Posterior vena cava (tissue), 2 donors: ENCODE measurements at regions not wholly inside any gene's neighbourhood (a gene's known extent, or its start where the extent isn't known, plus 50 kb on each side); places are given as distances from the start of the nearest gene placed in this dataset.
A peak's percentile ranks its signal among the peaks of the same experiment; 100 is the strongest.

Experiments used
- DNase-seq: peaks from one replicate; pipeline ENCODE4 v3.0.0-alpha.2; 2020; ENCODE audit warnings: low spot score
- intact Hi-C, 2 donors: fragments of 100-400 bp; cut with DNase I; formaldehyde crosslinking; loops; one replicate each; pipeline versions ENCODE4 v1.14.1 to v1.14.2; 2022 to 2023
- donor health status: DM: yes; HTN: yes; CAD: no.
- donor health status: DM: yes; HTN: yes; CAD: no.

DNA sequence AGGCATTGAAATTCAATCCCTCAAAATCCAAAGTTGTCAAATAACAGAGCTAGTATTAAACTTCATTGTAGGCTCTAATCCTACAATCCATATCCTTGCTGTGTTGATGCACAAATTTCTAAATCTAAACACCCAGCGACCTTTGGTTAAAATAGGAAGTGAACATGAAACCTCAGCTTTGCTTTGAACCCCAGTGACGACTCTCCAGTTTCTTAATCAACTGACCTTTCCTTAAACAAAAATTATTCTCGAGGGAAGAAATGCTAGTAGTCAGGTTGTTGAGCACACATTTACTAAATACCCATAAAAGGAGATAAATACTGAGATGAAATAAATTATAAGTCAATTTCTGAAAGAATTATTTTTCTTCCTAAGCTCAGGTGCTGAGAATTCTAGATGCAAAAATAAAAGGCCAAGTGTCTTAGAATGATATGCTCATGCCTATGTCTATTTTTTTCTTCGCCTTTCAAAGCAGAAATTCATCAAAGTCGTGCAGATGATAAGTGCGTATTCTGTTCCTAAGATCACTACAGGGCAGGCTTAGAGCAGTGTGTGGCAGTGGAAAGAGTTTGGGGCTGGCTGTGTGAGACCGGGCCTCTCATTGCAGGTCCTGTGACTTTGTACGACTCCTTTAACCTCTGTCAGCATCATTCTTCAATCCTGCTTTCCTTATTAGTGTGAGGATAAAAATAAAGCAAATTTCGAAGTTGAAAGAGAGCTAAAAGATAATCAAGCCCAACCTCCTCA is 208.7 kb downstream of the PRL start:
- no peak for DNase-seq
- intact Hi-C loops, result no loop called here

- intact Hi-C loops, result no loop called here
- no peak for DNase-seq
These were observed 205.3 kb downstream of the PRL start for GRCh38 chr6:22091424-22091948.

DNA sequence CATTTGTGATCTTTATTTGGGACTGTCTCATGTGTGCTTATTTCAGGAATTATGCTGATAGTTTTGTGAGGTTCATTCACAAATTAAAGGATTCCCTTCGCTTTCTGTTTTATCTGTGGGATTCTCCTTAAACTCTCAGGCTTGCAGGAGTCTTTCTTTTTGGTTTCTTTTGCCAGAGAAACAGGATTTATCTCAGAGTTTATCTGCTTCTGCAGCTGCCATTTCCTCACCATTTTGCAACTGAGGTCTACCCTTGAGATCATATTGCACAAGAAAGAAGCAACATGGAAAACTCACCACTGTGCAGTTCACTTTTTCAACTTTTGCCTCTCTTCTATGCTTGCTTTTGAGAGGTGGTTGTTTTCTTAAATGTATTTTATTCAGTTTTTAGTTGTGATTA is 201.0 kb downstream of the PRL start:
- DNase-seq, result no peak
- intact Hi-C loops, result no loop called here

DNA sequence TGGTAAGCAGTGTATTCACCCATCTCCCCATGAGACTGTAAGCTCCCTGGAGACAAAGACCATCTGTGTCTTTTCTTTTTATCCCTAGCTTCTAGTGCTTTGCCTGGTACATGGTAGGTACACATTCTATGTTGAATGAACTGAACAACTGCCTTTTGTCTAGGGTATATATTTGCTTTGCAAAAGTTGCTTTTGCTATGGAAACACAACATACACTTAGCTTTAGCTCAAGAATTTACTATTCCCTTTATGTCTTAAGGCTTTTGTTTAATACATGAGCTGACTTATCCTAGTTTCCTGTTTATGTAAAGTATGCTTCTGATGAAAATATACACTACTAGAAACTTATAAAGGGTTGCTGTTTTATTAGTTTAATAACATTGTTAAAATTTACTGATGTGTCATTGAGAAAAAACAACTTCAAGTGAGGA is 198.2 kb downstream of the PRL start:
- intact Hi-C loops, result no loop called here
- DNase-seq, result no peak

GRCh38 chr6:22099231-22099630 is 197.6 kb downstream of the PRL start:
- DNase-seq, result no peak
- intact Hi-C loops, result no loop called here

DNA sequence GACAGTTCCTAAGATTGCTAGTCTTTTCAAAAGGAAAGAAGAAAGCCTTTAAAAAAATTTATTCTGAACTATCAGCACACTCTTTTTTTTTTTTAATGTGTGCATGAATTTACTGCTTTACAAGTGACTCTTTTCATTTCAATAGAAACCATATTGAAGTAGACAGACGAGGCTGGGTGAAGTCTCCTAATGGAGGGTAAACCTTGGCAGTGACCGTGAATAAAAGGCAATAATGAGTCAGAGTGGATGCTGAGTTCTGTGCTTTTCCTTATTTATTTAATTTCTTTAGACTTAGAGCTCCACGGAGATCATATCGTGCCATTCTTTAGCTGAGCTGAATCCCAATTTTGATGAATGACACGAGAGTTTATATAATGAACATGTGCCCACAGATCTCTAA is 196.9 kb downstream of the PRL start:
- intact Hi-C loops, result no loop called here
- no peak for DNase-seq

DNA sequence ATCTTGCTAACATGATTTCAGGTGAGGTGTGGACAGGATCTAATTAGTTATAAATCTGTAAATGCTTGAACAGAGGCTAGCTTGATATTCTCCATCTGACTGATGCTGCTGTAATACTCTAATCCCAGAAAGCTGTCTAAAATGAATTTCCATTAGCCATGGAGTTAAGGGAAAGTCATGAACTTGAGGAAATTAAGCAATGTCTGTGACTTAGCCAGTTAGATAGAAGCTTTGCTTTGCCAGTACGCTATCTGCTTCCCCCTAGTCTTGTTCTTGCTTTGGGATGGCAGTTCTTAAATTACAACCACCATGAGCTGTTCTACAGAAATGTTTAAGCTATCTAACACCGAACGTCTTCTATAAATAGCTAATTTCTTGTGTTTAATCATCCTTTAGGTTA is 195.7 kb downstream of the PRL start:
- no peak for DNase-seq
- intact Hi-C loops, result no loop called here

DNA sequence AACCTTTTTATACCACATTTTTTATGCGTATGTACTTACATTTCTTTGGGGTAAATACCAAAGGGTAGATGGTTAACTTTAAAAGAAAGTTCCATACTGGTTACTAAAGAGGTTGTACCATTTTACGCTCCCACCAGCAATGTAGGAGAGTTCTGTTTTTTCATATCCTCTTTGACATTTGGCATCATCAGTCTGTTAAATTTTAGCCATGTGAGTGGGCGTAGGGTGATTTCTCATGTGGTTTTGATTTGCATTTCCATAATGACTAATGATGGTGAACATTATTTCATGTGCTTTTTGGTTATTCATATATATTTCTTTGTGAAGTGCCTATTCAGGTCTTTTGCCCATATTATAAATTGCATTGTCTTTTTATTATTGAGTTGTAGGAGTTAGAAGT is 194.2 kb downstream of the PRL start:
- no peak for DNase-seq
- intact Hi-C loops, result no loop called here

GRCh38 chr6:22106451-22106850 is 190.4 kb downstream of the PRL start:
- intact Hi-C loops, result no loop called here
- DNase-seq, result no peak

GRCh38 chr6:22106961-22107360 is 189.9 kb downstream of the PRL start:
- intact Hi-C loops, result no loop called here
- no peak for DNase-seq

- intact Hi-C loops, result no loop called here
- DNase-seq, result no peak
These were observed 188.6 kb downstream of the PRL start for GRCh38 chr6:22108199-22108598.

GRCh38 chr6:22110061-22110460 is 186.8 kb downstream of the PRL start:
- intact Hi-C loops, result no loop called here

DNA sequence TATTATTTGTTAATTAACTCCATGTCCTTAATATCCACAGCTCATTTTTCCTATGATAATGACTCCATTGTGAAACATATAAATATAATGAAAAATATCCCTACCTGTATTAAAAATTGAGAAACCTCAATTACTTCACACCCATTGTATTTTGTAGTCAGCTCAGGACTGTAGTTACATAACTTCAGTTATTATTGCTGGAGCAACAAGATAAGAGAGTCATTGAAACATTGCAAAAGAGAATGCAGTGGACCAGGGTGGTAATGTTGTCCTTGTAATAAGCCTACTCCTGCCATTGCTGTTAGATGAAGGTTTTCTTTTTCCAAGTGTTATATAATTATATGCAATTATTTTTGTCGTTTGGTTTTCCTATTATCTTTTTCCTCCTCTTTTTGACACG is 184.4 kb downstream of the PRL start:
- no peak for DNase-seq
- intact Hi-C loops, result no loop called here

More at GRCh38 chr6:22110061-22110460, 186.8 kb downstream of the PRL start:
- no peak for DNase-seq

- peak; percentile 77 for DNase-seq
- intact Hi-C loops, result no loop called here
These were observed 183.6 kb downstream of the PRL start for GRCh38 chr6:22113026-22113766.

DNA sequence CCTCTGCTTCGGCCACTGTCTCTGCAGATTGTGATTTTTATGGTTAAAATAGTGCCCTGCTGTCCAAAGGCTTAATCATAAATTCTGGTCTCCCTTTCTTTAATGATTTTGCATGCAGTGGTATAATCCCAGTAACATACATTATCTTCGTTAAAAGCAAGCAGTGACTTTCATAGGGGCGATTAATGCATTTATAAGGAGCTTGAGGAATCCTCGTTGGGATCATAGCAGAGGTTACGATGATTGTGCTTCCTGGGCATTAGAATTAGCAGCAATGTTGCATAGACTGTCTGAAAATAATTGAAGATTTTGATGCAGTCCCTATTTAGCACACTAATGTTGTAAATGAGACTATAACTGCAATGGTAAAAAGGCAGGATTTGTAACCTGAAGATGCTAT is 181.3 kb downstream of the PRL start:
- intact Hi-C loops, result no loop called here
- no peak for DNase-seq

- intact Hi-C loops, result no loop called here
- DNase-seq, result no peak
These were observed 179.2 kb downstream of the PRL start for GRCh38 chr6:22117631-22118030.

DNA sequence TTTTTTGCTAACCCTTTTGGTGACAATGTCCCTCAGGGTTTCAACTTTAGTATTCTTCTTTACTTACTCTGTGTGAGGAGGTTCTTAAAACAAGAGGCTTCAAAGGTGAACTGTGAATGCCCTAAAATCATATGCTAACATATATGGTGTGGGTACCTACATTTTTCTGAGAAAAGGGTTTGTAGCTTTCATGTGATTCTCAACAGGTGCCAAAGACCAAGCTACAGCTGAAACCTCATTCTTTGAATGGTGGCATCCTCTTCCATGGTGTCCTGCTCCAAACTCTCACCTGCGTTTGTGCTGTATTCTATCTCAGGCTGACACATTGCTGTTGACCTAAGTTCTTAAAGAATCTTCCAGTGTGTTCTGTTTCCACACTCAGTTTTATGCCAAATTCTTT is 177.3 kb downstream of the PRL start:
- intact Hi-C loops, result no loop called here
- no peak for DNase-seq

- intact Hi-C loops, result no loop called here
- no peak for DNase-seq
These were observed 172.1 kb downstream of the PRL start for GRCh38 chr6:22124756-22125155.

GRCh38 chr6:22126910-22127309 is 169.9 kb downstream of the PRL start:
- no peak for DNase-seq

GRCh38 chr6:22129751-22130150 is 167.1 kb downstream of the PRL start:
- intact Hi-C loops, result no loop called here
- no peak for DNase-seq

More at GRCh38 chr6:22126910-22127309, 169.9 kb downstream of the PRL start:
- intact Hi-C loops, result no loop called here

DNA sequence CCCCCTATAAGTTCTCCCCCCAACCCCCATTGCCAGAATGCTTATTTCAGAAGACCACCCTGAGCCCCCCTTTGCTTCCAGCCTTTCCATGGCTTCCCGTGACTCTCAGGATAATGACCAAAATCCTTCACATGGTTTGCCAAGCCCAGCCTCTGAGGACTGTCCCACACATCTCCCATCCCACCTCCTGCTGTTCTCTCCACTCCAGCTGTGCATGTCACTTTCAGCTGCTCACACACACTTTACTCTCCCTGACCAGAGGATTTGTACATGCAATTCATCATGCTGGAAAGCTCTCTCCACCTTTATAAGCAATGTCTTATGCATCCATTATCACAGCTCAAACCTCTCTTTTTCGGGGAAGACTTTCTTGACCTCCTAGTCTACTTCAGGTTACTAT is 164.2 kb downstream of the PRL start:
- DNase-seq, result no peak
- intact Hi-C loops, result no loop called here
